DOHH2 (cell line): ENCODE measurements at regions not wholly inside any gene's neighbourhood (a gene's known extent, or its start where the extent isn't known, plus 50 kb on each side); places are given as distances from the start of the nearest gene placed in this dataset.

Source experiments
- H3F3A ChIP-seq: fragments of 200-600 bp; sonication (generic), shearing (Covaris generic); 2 replicates; pipeline ENCODE4 v1.6.0; 2016; ENCODE audit warnings: antibody characterized with exemption, mild to moderate bottlenecking; ENCODE audit not compliant: control insufficient read depth, insufficient read depth
- H3K27ac ChIP-seq: fragments of 200-600 bp; sonication (generic); 2 replicates; pipeline ENCODE4 v1.5.1; 2014; ENCODE audit warnings: low read depth, mild to moderate bottlenecking, low read length, moderate library complexity
- H3K27me3 ChIP-seq: fragments of 200-600 bp; sonication (generic); 2 replicates; pipeline ENCODE4 v1.6.1; 2014; ENCODE audit warnings: mild to moderate bottlenecking, low read length, mixed read lengths; ENCODE audit not compliant: control insufficient read depth
- H3K36me3 ChIP-seq: fragments of 200-600 bp; sonication (generic); 2 replicates; pipeline ENCODE4 v1.6.1; 2014; ENCODE audit warnings: mild to moderate bottlenecking, low read length, moderate library complexity, mixed read lengths; ENCODE audit not compliant: control insufficient read depth
- H3K4me1 ChIP-seq: fragments of 200-600 bp; sonication (generic); 2 replicates; pipeline ENCODE4 v1.6.1; 2014; ENCODE audit warnings: mild to moderate bottlenecking, low read length, mixed read lengths; ENCODE audit not compliant: control insufficient read depth
- H3K4me2 ChIP-seq: fragments of 200-600 bp; sonication (generic); 2 replicates; pipeline ENCODE4 v1.6.0; 2014; ENCODE audit warnings: mild to moderate bottlenecking, low read length, moderate library complexity
- H3K4me3 ChIP-seq: fragments of 200-600 bp; sonication (generic); 2 replicates; pipeline ENCODE4 v1.5.1; 2014; ENCODE audit warnings: mild to moderate bottlenecking, low read length, mixed read lengths
- H3K79me2 ChIP-seq: fragments of 200-600 bp; sonication (generic); 2 replicates; pipeline ENCODE4 v1.6.1; 2014; ENCODE audit warnings: mild to moderate bottlenecking, low read length, mixed read lengths; ENCODE audit not compliant: control insufficient read depth
- H3K9me2 ChIP-seq: fragments of 200-600 bp; sonication (generic); replicated peaks from 2 replicates; pipeline ENCODE4 v1.6.1; 2014; ENCODE audit warnings: mild to moderate bottlenecking, low read length, mixed read lengths; ENCODE audit not compliant: control insufficient read depth
- H3K9me3 ChIP-seq: fragments of 200-600 bp; sonication (generic); 2 replicates; pipeline ENCODE4 v1.6.1; 2014; ENCODE audit warnings: antibody characterized with exemption, low read length, mixed read lengths; ENCODE audit not compliant: control insufficient read depth, insufficient read depth
- H4K20me1 ChIP-seq: fragments of 200-600 bp; sonication (generic); 2 replicates; pipeline ENCODE4 v1.6.0; 2014; ENCODE audit warnings: low read depth, mild to moderate bottlenecking, antibody characterized with exemption, low read length, moderate library complexity; ENCODE audit not compliant: control insufficient read depth, insufficient read depth
- EZH2phosphoT487 ChIP-seq: fragments of 200-600 bp; sonication (generic); IDR thresholded peaks from 2 replicates; pipeline ENCODE4 v1.6.1; 2017; ENCODE audit warnings: borderline replicate concordance, mild to moderate bottlenecking, antibody characterized with exemption, low read length, moderate library complexity, mixed read lengths
- TF ChIP-seq, protein P1 (sequence below): fragments of 200-600 bp; sonication (generic); IDR thresholded peaks from one replicate; pipeline ENCODE4 v1.5.1; 2014; ENCODE audit warnings: antibody characterized with exemption, mild to moderate bottlenecking, low read depth, low read length; ENCODE audit not compliant: poor library complexity, severe bottlenecking

DNA sequence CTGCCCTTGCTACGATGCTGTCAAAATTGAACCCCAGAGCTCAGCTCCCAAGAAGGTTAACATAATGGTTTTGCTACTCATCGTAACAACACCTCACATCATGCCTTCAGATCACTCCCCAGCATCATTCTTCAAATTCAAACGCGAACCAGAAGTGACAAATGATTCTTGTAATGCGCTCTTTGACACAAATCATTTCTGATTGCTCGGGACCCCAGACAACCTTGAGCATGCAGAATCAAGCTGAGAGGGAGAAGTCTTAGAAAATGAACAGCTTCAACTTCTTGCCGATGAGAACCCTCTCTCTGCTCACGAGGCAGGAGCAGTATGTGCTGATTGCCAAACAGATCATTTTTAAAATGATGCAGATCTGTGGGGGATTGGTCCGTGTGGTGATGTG is 241.0 kb upstream of the ASIC2 start:
- Histone ChIP-seq H3K4me2 (no peak overlapping the region), H3K4me3 (no peak overlapping the region), H3K4me1 (no peaks in the 10 kb centered on the region), H3K27ac (no peak overlapping the region), H3K9me2 (no peaks in the 10 kb centered on the region), H3K36me3 (no peaks in the 10 kb centered on the region), H3F3A (no peaks in the 10 kb centered on the region), H4K20me1 (no peaks in the 10 kb centered on the region), H3K9me3 (no peaks in the 10 kb centered on the region), H3K79me2 (no peaks in the 10 kb centered on the region), H3K27me3 (no peaks in the 10 kb centered on the region)
- TF ChIP-seq EZH2phosphoT487: no peak
- TF ChIP-seq, protein P1, sequence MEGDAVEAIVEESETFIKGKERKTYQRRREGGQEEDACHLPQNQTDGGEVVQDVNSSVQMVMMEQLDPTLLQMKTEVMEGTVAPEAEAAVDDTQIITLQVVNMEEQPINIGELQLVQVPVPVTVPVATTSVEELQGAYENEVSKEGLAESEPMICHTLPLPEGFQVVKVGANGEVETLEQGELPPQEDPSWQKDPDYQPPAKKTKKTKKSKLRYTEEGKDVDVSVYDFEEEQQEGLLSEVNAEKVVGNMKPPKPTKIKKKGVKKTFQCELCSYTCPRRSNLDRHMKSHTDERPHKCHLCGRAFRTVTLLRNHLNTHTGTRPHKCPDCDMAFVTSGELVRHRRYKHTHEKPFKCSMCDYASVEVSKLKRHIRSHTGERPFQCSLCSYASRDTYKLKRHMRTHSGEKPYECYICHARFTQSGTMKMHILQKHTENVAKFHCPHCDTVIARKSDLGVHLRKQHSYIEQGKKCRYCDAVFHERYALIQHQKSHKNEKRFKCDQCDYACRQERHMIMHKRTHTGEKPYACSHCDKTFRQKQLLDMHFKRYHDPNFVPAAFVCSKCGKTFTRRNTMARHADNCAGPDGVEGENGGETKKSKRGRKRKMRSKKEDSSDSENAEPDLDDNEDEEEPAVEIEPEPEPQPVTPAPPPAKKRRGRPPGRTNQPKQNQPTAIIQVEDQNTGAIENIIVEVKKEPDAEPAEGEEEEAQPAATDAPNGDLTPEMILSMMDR: no peak

DNA sequence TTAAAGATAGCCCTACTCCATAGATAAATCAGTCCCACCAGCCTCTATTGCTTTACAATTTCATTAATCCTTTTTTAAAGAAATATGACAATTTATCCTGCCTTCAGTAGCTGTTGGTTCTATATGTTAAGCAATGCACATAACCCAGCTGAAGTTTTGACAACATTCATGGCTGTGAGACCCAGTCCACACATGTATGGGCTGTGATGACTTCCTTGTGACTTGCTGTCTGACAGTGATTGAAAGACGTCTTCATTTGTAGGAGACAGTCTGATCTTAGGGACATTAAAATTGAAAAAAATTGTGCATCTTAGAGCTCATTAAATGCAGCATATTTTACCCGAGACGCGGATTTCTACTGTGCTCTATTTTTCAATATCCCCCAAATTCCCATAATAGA is 252.0 kb upstream of the ASIC2 start:
- no peaks in the 10 kb centered on the region for H3K36me3 ChIP-seq
- no peak overlapping the region for H3K4me3 ChIP-seq
- TF ChIP-seq, protein P1: no peak
- TF ChIP-seq EZH2phosphoT487: no peak
- no peak overlapping the region for H3K4me2 ChIP-seq
- H3K79me2 ChIP-seq: no peaks in the 10 kb centered on the region
- H3K27me3 ChIP-seq: no peaks in the 10 kb centered on the region
- no peak overlapping the region for H3K27ac ChIP-seq
- no peaks in the 10 kb centered on the region for H3K4me1 ChIP-seq
- H4K20me1 ChIP-seq: no peaks in the 10 kb centered on the region; the same call in 1 of the 2 replicates
- no peaks in the 10 kb centered on the region; the same call in 1 of the 2 replicates for H3K9me2 ChIP-seq
- no peaks in the 10 kb centered on the region for H3K9me3 ChIP-seq
- H3F3A ChIP-seq: no peaks in the 10 kb centered on the region

DNA sequence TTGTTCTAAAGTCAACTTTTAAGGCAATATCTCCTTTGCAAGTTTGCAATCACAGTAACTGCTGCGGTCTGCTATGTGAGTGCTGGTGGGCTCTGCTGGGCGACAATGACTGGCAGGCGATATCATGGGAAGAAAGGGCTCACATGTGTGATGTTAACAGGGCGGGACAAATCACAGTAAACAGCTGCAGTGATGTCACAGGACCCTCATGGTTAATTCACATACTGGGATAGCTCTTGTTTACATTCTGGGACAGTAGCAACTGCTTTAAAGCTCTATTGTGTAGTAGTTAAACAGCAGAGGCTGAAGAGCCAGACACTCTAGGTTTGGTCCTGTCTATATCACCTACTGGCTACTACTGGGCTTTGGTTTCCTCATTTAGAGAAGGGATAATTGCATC is 257.2 kb upstream of the ASIC2 start:
- Histone ChIP-seq H3K36me3 (no peaks in the 10 kb centered on the region), H3K79me2 (no peaks in the 10 kb centered on the region), H3K27ac (no peak overlapping the region), H4K20me1 (no peaks in the 10 kb centered on the region; the same call in 1 of the 2 replicates), H3K4me3 (no peak overlapping the region), H3K9me2 (no peaks in the 10 kb centered on the region; the same call in 1 of the 2 replicates), H3K9me3 (no peaks in the 10 kb centered on the region), H3K27me3 (no peaks in the 10 kb centered on the region), H3K4me1 (no peaks in the 10 kb centered on the region), H3K4me2 (no peak overlapping the region), H3F3A (no peaks in the 10 kb centered on the region)
- TF ChIP-seq EZH2phosphoT487: no peak
- TF ChIP-seq, protein P1: no peak

GRCh38 chr17:33551075-33551474 is 258.0 kb upstream of the ASIC2 start:
- no peaks in the 10 kb centered on the region; the same call in 1 of the 2 replicates for H4K20me1 ChIP-seq
- H3K36me3 ChIP-seq: no peaks in the 10 kb centered on the region
- H3K79me2 ChIP-seq: no peaks in the 10 kb centered on the region
- no peak overlapping the region for H3K4me2 ChIP-seq
- H3F3A ChIP-seq: no peaks in the 10 kb centered on the region
- no peaks in the 10 kb centered on the region for H3K4me1 ChIP-seq
- TF ChIP-seq, protein P1: no peak
- TF ChIP-seq EZH2phosphoT487: no peak
- H3K27me3 ChIP-seq: no peaks in the 10 kb centered on the region
- H3K27ac ChIP-seq: no peak overlapping the region
- H3K9me2 ChIP-seq: no peaks in the 10 kb centered on the region; the same call in 1 of the 2 replicates
- no peaks in the 10 kb centered on the region for H3K9me3 ChIP-seq
- H3K4me3 ChIP-seq: no peak overlapping the region
